CD4-positive, alpha-beta T cell treated with Interferon alpha-2 for 1 hour (primary cell): ENCODE measurements at regions not wholly inside any gene's neighbourhood (a gene's known extent, or its start where the extent isn't known, plus 50 kb on each side); places are given as distances from the start of the nearest gene placed in this dataset.

ENCODE experiments used
- DNase-seq, 2 donors: peaks; one replicate each; pipeline ENCODE4 v3.0.0-alpha.2; 2020 to 2022

DNA sequence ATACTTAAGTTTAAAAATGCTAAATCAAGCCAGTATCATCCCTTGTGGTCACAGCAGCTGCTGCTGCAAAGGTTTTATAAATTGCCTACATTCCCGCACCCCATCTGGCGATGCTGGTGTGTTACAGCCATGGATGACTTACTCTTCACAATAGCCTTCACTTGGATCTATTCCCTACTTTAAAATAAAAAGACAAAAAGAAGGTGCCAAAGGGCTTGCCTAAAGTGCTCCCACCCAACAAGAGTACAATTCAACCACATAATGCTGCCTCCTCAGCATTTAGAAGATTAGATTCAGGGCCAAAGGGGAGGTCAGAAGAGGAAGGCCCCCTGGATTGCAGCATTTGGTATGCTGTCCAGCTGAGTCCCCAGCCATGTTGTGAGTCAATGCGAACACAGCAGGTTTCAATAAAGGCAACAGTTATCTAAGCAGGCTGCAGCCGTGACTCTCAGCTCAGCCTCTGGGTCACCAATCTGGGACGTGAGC, 176.1 kb downstream of the DAD1 start:
- DNase-seq = no peak

- no peak for DNase-seq
These were observed 177.5 kb downstream of the DAD1 start for GRCh38 chr14:22411398-22412055.

GRCh38 chr14:22410497-22410896, 178.5 kb downstream of the DAD1 start:
- DNase-seq = no peak

GRCh38 chr14:22409006-22409405, 180.0 kb downstream of the DAD1 start:
- no peak for DNase-seq

- no peak for DNase-seq
These were observed 180.5 kb downstream of the DAD1 start for GRCh38 chr14:22408547-22408946.

GRCh38 chr14:22407033-22407432, 182.0 kb downstream of the DAD1 start:
- no peak for DNase-seq

DNA sequence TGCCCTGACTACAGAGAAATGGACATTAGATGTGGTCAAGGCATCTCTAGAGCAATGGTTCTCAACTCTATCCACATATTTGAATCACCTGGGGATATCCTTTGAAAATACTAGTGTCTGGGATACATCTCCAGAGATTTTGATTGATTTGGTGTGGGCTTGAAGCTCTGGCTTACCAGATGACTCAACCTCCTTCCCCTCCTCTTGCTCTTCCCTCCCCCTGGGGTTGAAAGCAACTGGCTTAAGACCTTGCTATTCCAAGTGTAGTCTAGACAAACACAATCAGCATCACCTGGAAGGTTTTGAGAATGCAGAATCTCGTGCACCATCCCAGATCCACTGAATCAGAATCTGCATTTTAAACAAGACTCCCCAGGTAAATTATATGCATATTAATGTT, 183.8 kb downstream of the DAD1 start:
- no peak for DNase-seq

DNA sequence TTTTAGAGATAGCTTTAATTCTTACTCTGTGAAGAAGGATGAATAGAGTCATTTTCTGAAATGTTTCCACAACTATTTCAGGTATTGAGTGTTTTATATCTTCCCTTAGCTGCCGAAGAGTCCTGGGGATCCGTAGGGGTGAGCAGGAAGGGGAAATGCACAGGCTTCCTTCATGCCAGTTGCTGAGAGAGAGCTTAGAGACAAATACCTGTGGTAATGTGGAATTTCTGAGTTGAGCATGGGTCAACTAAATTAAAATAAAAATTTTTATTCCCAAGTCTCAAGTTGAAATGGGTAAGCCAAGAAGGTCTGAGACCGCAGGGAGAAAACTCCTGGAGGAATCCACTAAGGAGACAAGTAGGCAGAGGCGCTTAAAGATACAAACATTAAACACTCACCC, 185.7 kb downstream of the DAD1 start:
- no peak for DNase-seq

- DNase-seq = no peak
These were observed 188.3 kb downstream of the DAD1 start for GRCh38 chr14:22400655-22401259.

DNA sequence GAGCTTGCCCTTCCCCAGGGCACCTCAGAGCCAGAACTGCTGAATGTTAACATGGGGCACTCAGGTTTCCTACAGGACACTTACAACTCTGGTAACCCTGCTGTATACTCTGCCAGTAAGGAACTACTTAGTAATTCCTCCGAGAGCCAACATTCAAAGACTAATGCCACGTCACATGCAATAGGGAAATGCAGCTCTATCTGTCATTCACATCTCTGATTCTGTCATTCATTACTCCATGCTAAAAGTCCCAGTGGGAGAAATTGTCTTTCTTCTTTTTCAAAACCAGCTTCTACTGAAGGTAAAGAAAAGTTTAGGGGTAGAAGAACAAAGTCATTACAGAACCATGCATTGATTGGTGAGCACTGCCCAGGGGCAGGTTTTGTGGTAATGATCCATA, 189.2 kb downstream of the DAD1 start:
- no peak for DNase-seq

DNA sequence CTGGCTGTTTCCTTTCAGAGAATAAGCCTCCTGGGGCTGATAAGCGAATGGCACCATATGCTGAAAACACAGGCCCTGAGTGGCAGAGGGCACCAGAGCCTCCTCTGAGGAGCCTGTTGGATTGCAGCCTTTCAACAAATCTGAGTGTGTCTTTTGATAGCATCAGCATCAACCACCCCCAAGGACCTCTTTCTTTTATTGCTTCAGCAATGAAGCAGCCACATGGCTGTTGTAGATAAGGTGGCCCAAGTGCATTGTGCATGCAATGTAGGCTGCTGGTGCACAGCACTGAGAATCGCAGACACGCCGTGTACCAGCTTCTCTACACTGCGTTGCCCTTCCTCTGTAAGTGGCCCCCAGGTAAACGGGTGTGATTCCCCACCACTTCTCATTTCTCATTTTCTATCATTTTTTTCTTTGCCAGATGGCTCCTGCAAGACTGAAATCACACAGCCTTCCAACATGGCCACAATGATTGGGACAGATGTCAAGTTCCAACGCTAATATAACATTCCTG, 191.7 kb downstream of the DAD1 start:
- no peak for DNase-seq

DNA sequence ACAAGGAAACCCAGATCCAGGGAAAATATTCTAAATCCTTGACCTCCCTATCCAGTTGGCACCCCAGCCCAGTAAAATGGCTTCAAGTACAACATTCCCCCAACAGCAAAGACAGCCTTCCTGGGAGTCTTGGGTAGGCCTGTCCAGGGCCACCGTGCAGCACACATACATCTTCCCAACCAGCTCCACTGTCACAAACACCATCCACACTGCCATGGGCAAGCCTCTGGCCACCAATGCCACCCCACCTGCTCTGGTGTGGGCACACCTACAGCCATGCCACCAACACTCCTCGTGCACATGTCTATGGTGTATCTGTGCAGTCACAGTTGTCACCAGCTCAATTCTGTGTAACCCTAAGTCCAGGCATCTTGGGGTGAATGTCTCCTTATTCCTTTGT, 193.2 kb downstream of the DAD1 start:
- no peak for DNase-seq

DNA sequence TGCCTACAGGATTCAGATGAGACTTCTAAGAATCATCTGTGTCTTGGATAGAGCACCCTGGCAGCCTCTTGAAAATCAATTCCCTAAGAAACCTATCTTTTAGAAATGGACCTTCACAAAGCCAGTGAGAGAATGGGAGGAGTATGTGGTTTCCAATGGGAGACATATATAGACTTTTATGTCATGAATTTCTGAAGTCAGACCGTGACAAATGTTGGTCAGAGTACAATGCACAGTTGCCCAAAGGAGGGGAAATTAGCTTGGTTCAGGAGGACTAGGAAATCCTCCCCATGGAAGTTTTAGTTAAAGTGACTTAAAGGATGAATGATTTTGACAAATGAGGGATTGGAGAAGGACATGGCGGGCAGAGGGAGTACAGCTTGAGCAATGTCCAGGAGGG, 194.4 kb downstream of the DAD1 start:
- DNase-seq = no peak

GRCh38 chr14:22393796-22394195, 195.2 kb downstream of the DAD1 start:
- DNase-seq = no peak

DNA sequence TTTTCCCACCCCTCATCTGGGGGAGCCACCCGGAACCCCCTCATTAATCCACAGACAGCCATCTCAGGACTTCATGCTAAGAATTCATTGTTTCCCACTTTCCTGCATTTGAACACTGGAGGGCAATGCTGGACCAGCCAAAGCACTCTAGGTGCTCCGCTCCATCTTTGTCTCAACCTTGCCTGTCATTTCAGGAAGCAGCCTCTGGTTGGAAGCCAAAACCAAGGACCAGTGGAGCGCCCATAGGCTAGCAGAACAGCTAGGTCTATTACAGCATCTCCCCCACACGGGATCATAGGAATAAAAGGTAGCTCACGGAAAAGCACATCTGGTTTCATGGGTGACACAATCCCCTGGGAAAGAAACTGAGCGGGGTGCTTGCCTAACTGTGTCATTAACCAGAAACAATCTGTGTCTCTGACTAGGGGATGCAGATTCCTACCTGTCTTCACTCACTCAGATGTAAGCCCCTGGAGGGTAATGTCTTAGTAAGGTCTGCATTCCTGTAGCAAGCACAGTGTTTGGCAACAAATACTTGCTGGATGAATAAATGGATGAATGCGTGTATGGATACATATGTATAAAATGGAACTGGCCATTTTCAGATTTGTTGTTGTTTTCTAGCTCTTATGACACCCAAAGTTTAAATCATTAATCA, 197.0 kb downstream of the DAD1 start:
- peak; percentile 6 to 58 for DNase-seq

DNA sequence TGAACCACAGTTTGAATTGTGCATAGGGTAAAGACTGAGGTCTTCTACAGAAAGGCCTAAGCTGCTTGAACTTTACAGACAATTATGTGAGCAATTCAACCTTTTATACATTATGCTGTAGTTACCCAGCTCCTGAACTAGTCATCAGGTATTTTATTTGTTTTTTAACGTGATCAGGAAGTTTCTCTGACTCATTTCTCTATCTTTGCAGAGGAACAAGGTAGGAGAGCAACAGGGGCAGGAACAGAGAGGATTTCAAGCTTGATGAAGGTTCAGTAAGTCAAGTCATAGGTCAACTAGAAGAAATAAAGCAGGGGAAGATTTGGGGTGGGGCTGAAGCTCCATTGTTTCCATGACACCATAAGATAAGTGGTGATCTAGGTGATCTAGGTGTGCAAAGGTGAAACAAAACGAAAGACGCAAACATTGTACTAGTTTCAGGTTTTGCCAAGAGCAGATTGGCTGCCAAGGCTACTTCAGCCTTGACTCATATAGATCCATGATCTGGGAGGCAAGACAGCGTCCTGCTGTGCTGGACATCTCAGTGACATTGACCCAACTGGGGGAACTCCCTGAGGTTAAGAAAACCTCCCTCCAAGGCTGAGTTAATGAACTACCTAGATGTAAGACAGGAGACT, 198.1 kb downstream of the DAD1 start:
- no peak for DNase-seq

GRCh38 chr14:22390195-22390594, 198.8 kb downstream of the DAD1 start:
- no peak for DNase-seq

DNA sequence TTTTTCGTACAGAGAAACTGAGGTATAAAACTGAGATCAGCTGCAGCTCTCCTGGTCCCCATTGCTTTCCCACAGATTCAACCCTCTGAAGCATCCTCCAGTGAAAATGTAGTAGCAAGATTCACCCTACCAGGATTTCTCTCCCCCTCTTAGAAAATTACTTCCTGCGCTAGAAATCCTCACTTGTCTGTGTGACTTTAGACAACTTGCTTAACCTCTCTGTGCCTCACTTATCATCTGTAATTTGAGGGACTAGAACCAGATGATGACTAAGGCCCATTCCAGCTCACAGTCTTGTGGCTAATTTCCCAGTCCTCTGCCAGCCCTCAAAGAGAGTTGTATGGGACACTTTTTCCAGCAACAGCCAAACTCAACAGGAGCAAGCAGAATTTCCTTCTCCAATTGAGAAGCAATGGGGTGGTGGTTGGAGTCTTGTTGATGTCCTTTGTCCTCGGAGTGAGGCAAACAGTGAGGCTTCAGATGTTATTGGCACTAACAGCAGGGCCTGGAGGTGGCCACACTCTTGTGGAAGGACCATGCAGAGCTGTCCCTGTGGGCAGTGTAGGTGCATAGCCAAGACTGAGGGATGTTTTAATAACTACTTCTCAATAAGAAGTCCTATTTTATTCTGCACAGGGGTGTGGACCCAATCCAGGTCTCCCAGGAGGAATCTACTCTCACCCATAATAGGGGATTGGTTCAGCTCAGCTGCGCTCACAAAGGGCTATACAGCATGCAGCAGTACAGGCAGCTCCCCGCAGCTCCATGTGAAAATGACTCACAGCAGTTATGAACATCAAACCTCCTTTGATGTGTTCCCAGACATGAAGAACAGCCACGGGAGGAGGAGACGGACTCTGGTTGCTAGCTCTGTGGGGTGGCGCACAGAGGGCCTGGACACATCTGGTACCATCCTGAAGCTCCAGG, 200.1 kb downstream of the DAD1 start:
- DNase-seq = no peak

DNA sequence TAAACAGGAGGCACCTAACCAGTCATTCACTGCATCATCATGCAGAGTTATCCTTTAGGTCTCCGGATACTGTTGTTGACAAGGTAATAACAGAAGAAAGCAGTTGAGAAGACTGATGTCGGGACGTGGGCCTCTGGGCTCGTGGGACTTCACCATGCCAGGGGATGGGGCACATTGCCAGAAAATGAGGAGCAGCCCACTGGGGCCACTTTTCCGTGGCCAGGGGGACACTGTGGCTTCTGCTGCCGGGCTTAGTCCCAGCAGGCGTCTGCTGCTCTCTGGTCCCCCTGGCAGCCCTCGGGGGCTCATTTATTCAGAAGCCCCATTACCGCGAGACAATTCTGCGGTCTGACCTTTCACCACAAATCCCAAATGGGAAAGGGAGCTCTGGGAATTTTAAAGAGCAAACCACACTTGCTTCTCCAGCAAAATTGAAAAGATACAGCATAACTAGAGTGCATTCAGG, 201.2 kb downstream of the DAD1 start:
- no peak for DNase-seq

DNA sequence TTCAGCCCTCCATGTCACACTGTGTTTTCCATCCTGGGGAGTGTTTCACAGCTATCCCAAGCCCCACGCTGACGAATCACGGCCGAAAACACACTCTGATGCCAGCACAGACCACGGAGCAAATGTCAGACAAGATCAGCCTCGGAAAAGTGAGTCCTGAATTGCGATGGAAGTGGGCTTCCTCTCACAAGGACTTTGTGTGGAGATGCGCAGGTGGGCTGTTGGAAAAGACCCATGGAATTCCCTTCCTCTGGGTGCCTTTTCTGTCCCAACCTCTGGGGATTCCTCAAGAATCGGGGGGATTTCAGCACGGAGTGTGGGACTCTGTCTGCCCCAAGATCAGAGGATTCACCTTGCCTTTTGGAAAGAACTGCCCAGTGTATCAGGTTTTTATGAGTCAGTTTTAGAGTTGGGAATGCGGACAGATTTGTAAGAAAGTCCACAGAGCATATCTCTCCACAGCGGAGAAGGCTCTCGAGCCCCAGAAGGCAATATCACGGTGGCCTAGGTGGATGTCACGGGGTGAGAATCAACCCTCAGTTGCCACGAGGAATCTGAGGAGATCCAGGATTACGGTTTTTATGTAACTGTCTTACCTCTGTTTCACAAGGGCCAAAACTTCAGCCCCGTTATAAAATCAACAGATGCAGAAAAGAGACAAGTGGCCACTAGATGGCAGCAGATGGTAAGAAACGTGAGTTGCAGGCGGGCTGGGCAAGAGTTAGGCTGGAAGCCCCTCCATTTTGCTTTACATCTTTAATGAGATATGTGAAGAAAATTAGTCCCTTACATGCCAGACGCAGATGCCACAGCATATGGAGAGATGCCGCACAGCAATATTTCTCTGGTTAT, 201.9 kb downstream of the DAD1 start:
- DNase-seq = peak; percentile 39 to 68

GRCh38 chr14:22384974-22385526, 204.0 kb downstream of the DAD1 start:
- DNase-seq = no peak
